Uterus (tissue), 2 donors: ENCODE measurements at regions not wholly inside any gene's neighbourhood (a gene's known extent, or its start where the extent isn't known, plus 50 kb on each side); places are given as distances from the start of the nearest gene placed in this dataset.

ENCODE experiments used
- POLR2A ChIP-seq, 2 donors: fragments of 450-650 bp; IDR thresholded peaks; one replicate each; pipeline ENCODE4 v1.6.1; 2016; ENCODE audit warnings: antibody characterized with exemption in 2 of 2, mild to moderate bottlenecking in 1 of 2, moderate library complexity in 1 of 2
- TF ChIP-seq, protein P1 (sequence below), 4 experiments: fragments of 200-600 bp in 2 of 4; fragments of 450-650 bp in 2 of 4; sonication (generic) in 2 of 4; IDR thresholded peaks; one replicate each; pipeline ENCODE4 v1.5.1; 2016 to 2019; ENCODE audit warnings: antibody characterized with exemption in 4 of 4, mild to moderate bottlenecking in 2 of 4, moderate library complexity in 1 of 4

DNA sequence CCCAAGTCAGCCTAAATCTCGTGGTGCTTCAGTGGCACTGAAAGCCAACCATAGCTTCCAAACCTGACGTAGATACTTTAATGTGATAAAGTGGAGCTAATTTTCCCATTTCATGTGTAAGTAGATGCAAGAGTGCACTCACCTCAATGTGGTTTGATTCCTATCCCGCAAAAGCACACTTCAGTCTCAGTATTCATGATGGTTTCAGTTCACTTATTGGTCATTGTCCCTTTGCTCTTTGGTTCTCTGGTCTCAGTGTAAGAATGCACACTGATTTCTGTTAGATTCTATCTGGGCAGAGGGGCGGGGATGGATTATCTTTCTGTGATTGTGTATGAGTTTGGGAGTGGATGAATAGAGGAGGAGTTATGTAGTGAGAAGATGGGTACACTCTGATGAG, 340.6 kb downstream of the KCNRG start:
- TF ChIP-seq POLR2A (IDR thresholded peaks at IDR 0.05) = no peak
- TF ChIP-seq, protein P1, sequence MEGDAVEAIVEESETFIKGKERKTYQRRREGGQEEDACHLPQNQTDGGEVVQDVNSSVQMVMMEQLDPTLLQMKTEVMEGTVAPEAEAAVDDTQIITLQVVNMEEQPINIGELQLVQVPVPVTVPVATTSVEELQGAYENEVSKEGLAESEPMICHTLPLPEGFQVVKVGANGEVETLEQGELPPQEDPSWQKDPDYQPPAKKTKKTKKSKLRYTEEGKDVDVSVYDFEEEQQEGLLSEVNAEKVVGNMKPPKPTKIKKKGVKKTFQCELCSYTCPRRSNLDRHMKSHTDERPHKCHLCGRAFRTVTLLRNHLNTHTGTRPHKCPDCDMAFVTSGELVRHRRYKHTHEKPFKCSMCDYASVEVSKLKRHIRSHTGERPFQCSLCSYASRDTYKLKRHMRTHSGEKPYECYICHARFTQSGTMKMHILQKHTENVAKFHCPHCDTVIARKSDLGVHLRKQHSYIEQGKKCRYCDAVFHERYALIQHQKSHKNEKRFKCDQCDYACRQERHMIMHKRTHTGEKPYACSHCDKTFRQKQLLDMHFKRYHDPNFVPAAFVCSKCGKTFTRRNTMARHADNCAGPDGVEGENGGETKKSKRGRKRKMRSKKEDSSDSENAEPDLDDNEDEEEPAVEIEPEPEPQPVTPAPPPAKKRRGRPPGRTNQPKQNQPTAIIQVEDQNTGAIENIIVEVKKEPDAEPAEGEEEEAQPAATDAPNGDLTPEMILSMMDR (IDR thresholded peaks at IDR 0.05) = no peak
